DND-41 (cell line): ENCODE measurements at regions not wholly inside any gene's neighbourhood (a gene's known extent, or its start where the extent isn't known, plus 50 kb on each side); places are given as distances from the start of the nearest gene placed in this dataset.

ENCODE experiments used
- EZH2 ChIP-seq: IDR thresholded peaks from 3 replicates; pipeline ENCODE4 v1.6.1; 2012; ENCODE audit warnings: borderline replicate concordance, low read depth, mild to moderate bottlenecking, moderate library complexity, low read length, inconsistent platforms; ENCODE audit not compliant: severe bottlenecking
- TF ChIP-seq, protein P1 (sequence below): IDR thresholded peaks from 2 replicates; pipeline ENCODE4 v1.5.1; 2012; ENCODE audit warnings: borderline replicate concordance, low read length, moderate library complexity, mild to moderate bottlenecking; ENCODE audit not compliant: poor library complexity, severe bottlenecking; ENCODE audit errors: extremely low read depth

DNA sequence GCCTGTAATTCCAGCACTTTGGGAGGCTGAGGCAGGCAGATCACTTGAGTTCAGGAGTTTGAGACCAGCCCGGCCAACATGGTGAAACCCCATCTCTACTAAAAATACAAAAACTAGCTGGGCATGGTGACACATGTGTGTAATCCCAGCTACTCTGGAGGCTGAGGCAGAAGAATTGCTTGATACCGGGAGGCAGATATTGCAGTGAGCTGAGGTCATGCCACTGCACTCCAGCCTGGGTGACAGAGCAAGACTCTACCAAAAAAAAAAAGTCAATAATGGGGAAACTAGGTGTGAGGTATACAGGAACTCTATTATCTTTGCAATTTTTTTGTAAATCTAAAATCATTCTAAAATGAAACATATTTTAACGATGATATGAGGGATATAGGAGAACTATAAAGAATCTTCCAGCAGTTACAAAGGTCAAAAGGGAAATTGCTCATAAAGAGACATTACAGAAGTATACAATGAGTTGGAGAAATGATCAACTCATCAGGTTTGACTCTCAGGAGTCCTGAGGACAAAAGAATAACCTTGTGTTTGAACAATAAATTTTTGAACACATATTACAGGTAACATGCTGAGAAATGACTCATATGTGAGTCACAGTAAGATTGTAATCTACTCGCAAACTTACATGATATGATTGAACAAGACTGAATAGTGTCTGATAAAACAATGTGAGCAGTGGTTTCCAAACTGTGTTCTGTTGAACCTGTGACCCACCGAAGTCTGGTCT lies 272.6 kb downstream of the FGFR2 start:
- TF ChIP-seq, protein P1, sequence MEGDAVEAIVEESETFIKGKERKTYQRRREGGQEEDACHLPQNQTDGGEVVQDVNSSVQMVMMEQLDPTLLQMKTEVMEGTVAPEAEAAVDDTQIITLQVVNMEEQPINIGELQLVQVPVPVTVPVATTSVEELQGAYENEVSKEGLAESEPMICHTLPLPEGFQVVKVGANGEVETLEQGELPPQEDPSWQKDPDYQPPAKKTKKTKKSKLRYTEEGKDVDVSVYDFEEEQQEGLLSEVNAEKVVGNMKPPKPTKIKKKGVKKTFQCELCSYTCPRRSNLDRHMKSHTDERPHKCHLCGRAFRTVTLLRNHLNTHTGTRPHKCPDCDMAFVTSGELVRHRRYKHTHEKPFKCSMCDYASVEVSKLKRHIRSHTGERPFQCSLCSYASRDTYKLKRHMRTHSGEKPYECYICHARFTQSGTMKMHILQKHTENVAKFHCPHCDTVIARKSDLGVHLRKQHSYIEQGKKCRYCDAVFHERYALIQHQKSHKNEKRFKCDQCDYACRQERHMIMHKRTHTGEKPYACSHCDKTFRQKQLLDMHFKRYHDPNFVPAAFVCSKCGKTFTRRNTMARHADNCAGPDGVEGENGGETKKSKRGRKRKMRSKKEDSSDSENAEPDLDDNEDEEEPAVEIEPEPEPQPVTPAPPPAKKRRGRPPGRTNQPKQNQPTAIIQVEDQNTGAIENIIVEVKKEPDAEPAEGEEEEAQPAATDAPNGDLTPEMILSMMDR = no peak
- TF ChIP-seq EZH2 = no peak
